GM12878 (cell line): ENCODE measurements at regions not wholly inside any gene's neighbourhood (a gene's known extent, or its start where the extent isn't known, plus 50 kb on each side); places are given as distances from the start of the nearest gene placed in this dataset.

Source experiments
- ATAC-seq: fragments of 200-7000 bp; cut with Tn5 transposase; 3 replicates; pipeline ENCODE4 v1.9.1; 2020; ENCODE audit warnings: mild to moderate bottlenecking, moderate library complexity
- BruUV-seq: library from RNA; stranded (reverse); fragments of 400-500 nt; replicated peaks from 2 replicates; lab custom pipeline; 2021; lab: Mats Ljungman, UMichigan
- CTCF ChIA-PET: fragments of 300-600 bp; sonication (Branson Sonifier 250); formaldehyde crosslinking; extraction: SDS; loops from one replicate; lab custom pipeline; 2021; ENCODE audit warnings: inconsistent platforms; lab: Yijun Ruan, JAX
- POLR2A ChIA-PET: fragments of 350-600 bp; formaldehyde crosslinking; extraction: SDS; loops from one replicate; lab custom pipeline; 2021; ENCODE audit warnings: inconsistent platforms; lab: Charles Lee
- RAD21 ChIA-PET: fragments of 300-600 bp; sonication (Branson Sonifier 250); formaldehyde crosslinking; loops from one replicate; lab custom pipeline; 2023; ENCODE audit warnings: antibody characterized with exemption; ENCODE audit not compliant: unreplicated experiment; lab: Charles Lee
- SMC1A ChIA-PET: fragments of 300-600 bp; sonication (Branson Sonifier 250); formaldehyde crosslinking; loops from one replicate; lab custom pipeline; 2023; ENCODE audit not compliant: unreplicated experiment, uncharacterized antibody; lab: Charles Lee
- DNase-seq: peaks from one replicate; pipeline ENCODE4 v3.0.0-alpha.2; 2011; ENCODE audit warnings: low read depth, low spot score
- FAIRE-seq: peaks from 3 replicates; lab custom pipeline; 2011; peaks lifted over from hg19 to GRCh38; lab: Jason Lieb, UNC
- H2AFZ ChIP-seq: 2 replicates; pipeline ENCODE4 v1.6.0; 2011; ENCODE audit warnings: low read depth, low read length, control low read depth; ENCODE audit not compliant: control insufficient read depth
- H3K27ac ChIP-seq: 2 replicates; pipeline ENCODE4 v1.5.1; 2011; ENCODE audit warnings: control low read depth; ENCODE audit not compliant: control insufficient read depth, insufficient read depth
- H3K27me3 ChIP-seq, 2 experiments: replicated peaks in 1 of 2; 2 replicates each; pipeline versions ENCODE4 v1.6.0 to v1.6.1; 2011; ENCODE audit warnings: low read length in 1 of 2; ENCODE audit not compliant: control insufficient read depth in 2 of 2, insufficient read depth in 2 of 2
- H3K36me3 ChIP-seq, 2 experiments: 2 replicates each; pipeline ENCODE4 v1.5.1; 2011; ENCODE audit warnings: low read length in 1 of 2; ENCODE audit not compliant: control insufficient read depth in 2 of 2, insufficient read depth in 2 of 2
- H3K4me1 ChIP-seq: 2 replicates; pipeline ENCODE4 v1.6.1; 2011; ENCODE audit warnings: mild to moderate bottlenecking, low read length, moderate library complexity, mixed read lengths; ENCODE audit not compliant: control insufficient read depth, insufficient read depth
- H3K4me2 ChIP-seq: 2 replicates; pipeline ENCODE4 v1.6.0; 2011; ENCODE audit warnings: control low read depth; ENCODE audit not compliant: control insufficient read depth, insufficient read depth
- H3K4me3 ChIP-seq: fragments of 200-600 bp; sonication (generic); 2 replicates; pipeline ENCODE4 v1.5.1; 2016
- H3K79me2 ChIP-seq: 2 replicates; pipeline ENCODE4 v1.6.0; 2011; ENCODE audit warnings: low read length; ENCODE audit not compliant: control insufficient read depth, insufficient read depth
- H3K9ac ChIP-seq: 2 replicates; pipeline ENCODE4 v1.8.0; 2011; ENCODE audit warnings: low read length, control low read depth, mixed read lengths; ENCODE audit not compliant: control insufficient read depth, insufficient read depth
- H3K9me3 ChIP-seq: replicated peaks from 3 replicates; pipeline ENCODE4 v1.5.1; 2011; ENCODE audit warnings: mild to moderate bottlenecking, low read length; ENCODE audit not compliant: control insufficient read depth, insufficient read depth
- H4K20me1 ChIP-seq: 2 replicates; pipeline ENCODE4 v1.6.0; 2011; ENCODE audit not compliant: control insufficient read depth, insufficient read depth
- BRCA1 ChIP-seq: IDR thresholded peaks from 2 replicates; pipeline ENCODE4 v1.6.1; 2011; ENCODE audit warnings: low read depth, low read length, improper control_type of control experiment
- NR2C2 ChIP-seq: IDR thresholded peaks from 2 replicates; pipeline ENCODE4 v1.6.1; 2011; ENCODE audit warnings: borderline replicate concordance, low read depth; ENCODE audit not compliant: control insufficient read depth, insufficient read length
- SREBF1 ChIP-seq: IDR thresholded peaks from 2 replicates; pipeline ENCODE4 v1.6.1; 2012; ENCODE audit warnings: mild to moderate bottlenecking, low read length
- ZBTB40 ChIP-seq: fragments of 450-650 bp; IDR thresholded peaks from 2 replicates; pipeline ENCODE4 v1.6.1; 2016; ENCODE audit warnings: mild to moderate bottlenecking, moderate library complexity, borderline replicate concordance
- WGBS: methylation state at CpG from one replicate; pipeline ENCODE4 v1.1.6; 2016; ENCODE audit warnings: low lambda C conversion rate; ENCODE audit not compliant: insufficient replicate concordance, insufficient coverage; ENCODE audit errors: missing lambda C conversion rate; 5-methylcytosine and 5-hydroxymethylcytosine counted together
- in situ Hi-C: fragments of 300-500 bp; cut with MboI; formaldehyde crosslinking; loops from 9 replicates; pipeline ENCODE4 v1.14.3; 2018; ENCODE audit warnings: mixed read lengths
- intact Hi-C: fragments of 100-400 bp; cut with micrococcal nuclease; formaldehyde crosslinking; loops from one replicate; pipeline ENCODE4 v1.14.2; 2022; ENCODE audit not compliant: unreplicated experiment

GRCh38 chr1:43063394-43064219 is 104.9 kb upstream of the SLC2A1 start:
- SMC1A ChIA-PET: interaction anchor here (1.1 to 2.8 kb wide), 5 partner anchors 10 to 151 kb away, joined by 3 to 19 read pairs (median 5); no protein-coding TSS in a partner anchor
- Histone ChIP-seq H3K9ac (no peak overlapping the region), H3K27me3 (0 out of 4 replicates have a peak, but pooled peaks cover 0 to 1% of the 10 kb centered on the region in 2 experiments), H3K36me3 (no peaks in the 10 kb centered on the region), H3K27ac (no peak overlapping the region), H3K9me3 (no peaks in the 10 kb centered on the region), H2AFZ (no peak overlapping the region), H3K4me1 (no peaks in the 10 kb centered on the region), H3K4me2 (no peak overlapping the region), H3K79me2 (no peaks in the 10 kb centered on the region), H4K20me1 (no peaks in the 10 kb centered on the region), H3K4me3 (no peak overlapping the region)
- DNase-seq (no peak), FAIRE-seq (no peak), ATAC-seq (no peak)
- RAD21 ChIA-PET: interaction anchor here (1.3 to 1.4 kb wide), 2 partner anchors 10 to 141 kb away, joined by 3 to 7 read pairs; no protein-coding TSS in a partner anchor
- TF ChIP-seq SREBF1: no peak
- TF ChIP-seq BRCA1: no peak
- TF ChIP-seq NR2C2: no peak
- no peak for TF ChIP-seq ZBTB40
- BruUV-seq: no TSS peak
- in situ Hi-C loops: no loop called here
- intact Hi-C loops: no loop called here
- 65% methylated on average over 10 of the region's 10 CpGs for WGBS
- POLR2A ChIA-PET: no interaction called here
- CTCF ChIA-PET: interaction anchor here (1.4 to 2.7 kb wide), 3 partner anchors 10 to 285 kb away, joined by 3 to 13 read pairs (median 12); no protein-coding TSS in a partner anchor
